Psoas muscle (tissue), 7 donors: ENCODE measurements at regions not wholly inside any gene's neighbourhood (a gene's known extent, or its start where the extent isn't known, plus 50 kb on each side); places are given as distances from the start of the nearest gene placed in this dataset.

Experiments
- ATAC-seq, 4 donors: fragments of 200-7000 bp; cut with Tn5 transposase; one replicate each; pipeline ENCODE4 v1.9.1; 2020; ENCODE audit warnings: moderate library complexity in 3 of 4, mild to moderate bottlenecking in 2 of 4
- DNase-seq, 2 donors: peaks; one replicate each; pipeline ENCODE4 v3.0.0-alpha.2; 2020
- H3K27ac ChIP-seq: fragments of 200-600 bp; one replicate; pipeline ENCODE4 v1.8.0; 2022
- H3K27me3 ChIP-seq, 3 donors: fragments of 200-600 bp in 1 of 3; one replicate each; pipeline versions ENCODE4 v1.6.1 to v1.8.0; 2013 to 2022; ENCODE audit warnings: low read length in 2 of 3, mild to moderate bottlenecking in 2 of 3, moderate library complexity in 1 of 3; ENCODE audit not compliant: insufficient read depth in 3 of 3
- H3K36me3 ChIP-seq, 2 donors: fragments of 200-600 bp in 1 of 2; one replicate each; pipeline versions ENCODE4 v1.6.1 to v1.8.0; 2013 to 2022; ENCODE audit warnings: low read depth in 1 of 2, mild to moderate bottlenecking in 1 of 2, moderate library complexity in 1 of 2; ENCODE audit not compliant: insufficient read depth in 1 of 2
- H3K4me1 ChIP-seq: fragments of 200-600 bp; one replicate; pipeline ENCODE4 v1.8.0; 2022
- H3K4me3 ChIP-seq: fragments of 200-600 bp; one replicate; pipeline ENCODE4 v1.8.0; 2022; ENCODE audit warnings: mild to moderate bottlenecking
- H3K9me3 ChIP-seq: fragments of 200-600 bp; one replicate; pipeline ENCODE4 v1.8.0; 2022
- WGBS, 3 donors: extraction: QIAGEN DNeasy Blood & Tissue Kit; methylation state at CpG; one replicate each; pipeline versions ENCODE4 v1.1.6 to v1.1.7; 2013; 5-methylcytosine and 5-hydroxymethylcytosine counted together
- intact Hi-C, 2 donors: fragments of 100-400 bp; cut with DNase I; formaldehyde crosslinking; loops; one replicate each; pipeline versions ENCODE4 v1.11.0 to v1.14.2; 2022
- TF ChIP-seq, protein P1 (sequence below): fragments of 200-600 bp; IDR thresholded peaks from one replicate; pipeline ENCODE4 v1.8.0; 2022; ENCODE audit warnings: antibody characterized with exemption
- donor health status: healthy with polysubstance abuse.
- donor health status: DM: no; HTN: no; CAD: no; lungs with moderate emphysema.
- donor health status: Bipolar disorder and iron deficiency.
- donor health status: healthy.
- donor health status: DM: yes; HTN: yes; CAD: no.
- donor health status: DM: no; HTN: no; CAD: no.
- donor health status: DM: yes; HTN: yes; CAD: no.

- intact Hi-C loops: no loop called here
- DNase-seq (no peak), ATAC-seq (no peak)
- Histone ChIP-seq H3K27me3 (no peaks in the 10 kb centered on the region), H3K27ac (no peak overlapping the region), H3K4me3 (no peak overlapping the region), H3K4me1 (no peaks in the 10 kb centered on the region), H3K9me3 (no peaks in the 10 kb centered on the region), H3K36me3 (no peaks in the 10 kb centered on the region)
- 57 to 59% (median 58%) methylated on average over 3 of the region's 3 CpGs for WGBS, 3 donors
- TF ChIP-seq, protein P1, sequence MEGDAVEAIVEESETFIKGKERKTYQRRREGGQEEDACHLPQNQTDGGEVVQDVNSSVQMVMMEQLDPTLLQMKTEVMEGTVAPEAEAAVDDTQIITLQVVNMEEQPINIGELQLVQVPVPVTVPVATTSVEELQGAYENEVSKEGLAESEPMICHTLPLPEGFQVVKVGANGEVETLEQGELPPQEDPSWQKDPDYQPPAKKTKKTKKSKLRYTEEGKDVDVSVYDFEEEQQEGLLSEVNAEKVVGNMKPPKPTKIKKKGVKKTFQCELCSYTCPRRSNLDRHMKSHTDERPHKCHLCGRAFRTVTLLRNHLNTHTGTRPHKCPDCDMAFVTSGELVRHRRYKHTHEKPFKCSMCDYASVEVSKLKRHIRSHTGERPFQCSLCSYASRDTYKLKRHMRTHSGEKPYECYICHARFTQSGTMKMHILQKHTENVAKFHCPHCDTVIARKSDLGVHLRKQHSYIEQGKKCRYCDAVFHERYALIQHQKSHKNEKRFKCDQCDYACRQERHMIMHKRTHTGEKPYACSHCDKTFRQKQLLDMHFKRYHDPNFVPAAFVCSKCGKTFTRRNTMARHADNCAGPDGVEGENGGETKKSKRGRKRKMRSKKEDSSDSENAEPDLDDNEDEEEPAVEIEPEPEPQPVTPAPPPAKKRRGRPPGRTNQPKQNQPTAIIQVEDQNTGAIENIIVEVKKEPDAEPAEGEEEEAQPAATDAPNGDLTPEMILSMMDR: no peak
Measured at GRCh38 chr18:72174972-72175649, 369.0 kb downstream of the CBLN2 start.

DNA sequence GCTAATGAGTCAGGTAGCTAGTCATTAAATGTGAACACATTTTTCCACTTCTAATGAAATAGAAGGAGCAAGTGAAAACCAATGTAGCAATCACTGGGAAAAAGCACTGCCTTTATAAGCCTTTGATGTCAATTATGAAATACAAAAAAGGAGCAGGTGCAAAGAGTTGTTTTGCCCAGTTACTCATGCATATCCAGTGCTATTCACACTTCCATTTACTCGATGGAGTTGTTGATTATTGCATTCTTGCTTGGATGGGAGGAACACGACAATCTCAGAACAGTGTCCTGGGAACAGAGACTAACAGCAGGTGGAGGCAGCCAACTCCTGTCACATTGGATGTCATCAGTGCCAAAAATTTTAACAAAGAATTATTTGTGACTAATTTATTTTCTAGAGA lies 372.5 kb downstream of the CBLN2 start:
- Histone ChIP-seq H3K27me3 (no peaks in the 10 kb centered on the region), H3K27ac (no peak overlapping the region), H3K9me3 (no peaks in the 10 kb centered on the region), H3K4me3 (no peak overlapping the region), H3K36me3 (no peaks in the 10 kb centered on the region), H3K4me1 (no peaks in the 10 kb centered on the region)
- ATAC-seq (no peak), DNase-seq (no peak)
- intact Hi-C loops: no loop called here
- WGBS, 3 donors: 13 to 30% (median 19%) methylated on average over 2 of the region's 2 CpGs
- TF ChIP-seq, protein P1: no peak

DNA sequence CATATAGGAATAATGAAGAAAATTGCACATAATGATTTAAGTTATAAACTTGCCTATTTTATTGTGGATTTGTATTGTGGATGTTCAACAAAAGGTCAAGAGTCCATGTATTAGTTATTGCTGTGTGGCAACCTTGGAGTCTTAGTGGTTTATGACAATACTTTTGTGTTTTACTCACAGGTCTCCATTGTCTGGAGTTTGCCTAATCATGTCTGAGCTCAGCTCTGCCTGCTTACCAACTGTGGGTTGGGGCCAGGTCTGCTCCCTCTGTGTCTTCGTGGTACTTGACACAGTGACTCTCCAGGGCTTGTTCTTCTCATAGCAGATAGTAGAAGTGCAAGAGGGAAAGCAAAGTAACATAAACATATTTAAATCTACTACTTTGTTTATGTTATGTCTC lies 382.5 kb downstream of the CBLN2 start:
- DNase-seq: no peak
- WGBS, 3 donors: 48 to 70% (median 58%) methylated on average over 1 of the region's 1 CpG
- Histone ChIP-seq H3K27ac (no peak overlapping the region), H3K4me3 (no peak overlapping the region), H3K9me3 (no peaks in the 10 kb centered on the region), H3K27me3 (no peaks in the 10 kb centered on the region), H3K4me1 (no peaks in the 10 kb centered on the region), H3K36me3 (no peaks in the 10 kb centered on the region)
- ATAC-seq: no peak
- intact Hi-C loops: no loop called here
- TF ChIP-seq, protein P1: no peak

DNA sequence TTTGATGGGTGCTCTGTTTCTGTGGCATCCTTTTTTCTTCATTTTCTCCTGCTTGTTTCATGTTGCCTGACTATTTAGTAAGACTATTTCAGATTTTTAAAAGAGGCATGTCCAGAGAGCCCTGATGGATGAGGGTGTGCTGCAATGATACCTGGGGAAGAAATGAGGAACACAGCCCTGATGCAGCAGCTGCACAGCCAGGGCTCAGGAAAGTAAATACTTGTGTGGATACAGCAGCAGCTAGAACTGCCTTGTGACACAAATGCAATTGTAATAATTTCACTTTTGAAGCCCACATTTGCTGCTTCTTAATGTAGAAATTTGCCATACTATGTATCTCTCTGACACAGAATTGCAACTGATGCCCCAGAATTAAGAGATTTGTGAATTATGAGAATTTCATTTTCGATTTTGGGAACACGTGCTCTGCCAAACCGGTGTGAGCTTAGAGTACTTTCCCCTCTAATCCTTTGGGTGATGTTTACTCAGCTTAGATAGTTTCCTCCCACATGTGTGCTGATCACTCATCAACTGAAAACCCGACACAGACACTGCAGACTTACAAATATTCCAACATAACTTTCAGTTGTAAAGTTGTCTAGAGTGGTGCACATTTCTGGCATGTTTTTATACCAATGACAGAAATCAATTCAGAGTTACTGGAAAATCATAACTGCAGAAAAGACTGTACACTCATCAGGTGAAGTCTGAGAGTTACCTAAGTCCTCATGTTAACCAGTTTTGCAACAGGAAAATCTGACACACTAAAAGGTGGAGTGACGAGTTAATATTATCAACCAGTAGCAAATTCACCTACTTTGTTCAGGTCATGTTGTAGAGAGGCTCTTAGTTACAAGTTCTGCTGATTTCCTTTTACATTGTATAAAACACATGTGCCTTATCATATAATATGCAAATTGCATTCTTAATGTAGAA lies 383.4 kb downstream of the CBLN2 start:
- 25 to 35% (median 31%) methylated on average over 5 of the region's 5 CpGs for WGBS, 3 donors
- no peaks in the 10 kb centered on the region for H3K27me3 ChIP-seq
- ATAC-seq: no peak
- H3K36me3 ChIP-seq: no peaks in the 10 kb centered on the region
- DNase-seq: no peak
- intact Hi-C loops: no loop called here
- TF ChIP-seq, protein P1: no peak
- no peak overlapping the region for H3K4me3 ChIP-seq
- H3K4me1 ChIP-seq: no peaks in the 10 kb centered on the region
- H3K27ac ChIP-seq: no peak overlapping the region
- H3K9me3 ChIP-seq: no peaks in the 10 kb centered on the region
